Kidney epithelial cell (primary cell): ENCODE measurements at regions not wholly inside any gene's neighbourhood (a gene's known extent, or its start where the extent isn't known, plus 50 kb on each side); places are given as distances from the start of the nearest gene placed in this dataset.

Experiments used
- DNase-seq: peaks from one replicate; pipeline ENCODE4 v3.0.0-alpha.2; 2010; ENCODE audit warnings: low read depth
- H3K27me3 ChIP-seq: 2 replicates; pipeline ENCODE4 v1.6.0; 2011; ENCODE audit warnings: low read length; ENCODE audit not compliant: control insufficient read depth, insufficient read depth
- H3K36me3 ChIP-seq: 2 replicates; pipeline ENCODE4 v1.5.1; 2011; ENCODE audit warnings: low read length; ENCODE audit not compliant: control insufficient read depth, insufficient read depth
- H3K4me3 ChIP-seq: 2 replicates; pipeline ENCODE4 v1.5.1; 2011; ENCODE audit warnings: low read depth, mild to moderate bottlenecking, control low read depth, low read length
- TF ChIP-seq, protein P1 (sequence below): IDR thresholded peaks from 2 replicates; pipeline ENCODE4 v1.5.1; 2011; ENCODE audit warnings: mild to moderate bottlenecking, moderate library complexity, low read length, control low read depth, inconsistent platforms; ENCODE audit not compliant: insufficient read depth, poor library complexity, severe bottlenecking

DNA sequence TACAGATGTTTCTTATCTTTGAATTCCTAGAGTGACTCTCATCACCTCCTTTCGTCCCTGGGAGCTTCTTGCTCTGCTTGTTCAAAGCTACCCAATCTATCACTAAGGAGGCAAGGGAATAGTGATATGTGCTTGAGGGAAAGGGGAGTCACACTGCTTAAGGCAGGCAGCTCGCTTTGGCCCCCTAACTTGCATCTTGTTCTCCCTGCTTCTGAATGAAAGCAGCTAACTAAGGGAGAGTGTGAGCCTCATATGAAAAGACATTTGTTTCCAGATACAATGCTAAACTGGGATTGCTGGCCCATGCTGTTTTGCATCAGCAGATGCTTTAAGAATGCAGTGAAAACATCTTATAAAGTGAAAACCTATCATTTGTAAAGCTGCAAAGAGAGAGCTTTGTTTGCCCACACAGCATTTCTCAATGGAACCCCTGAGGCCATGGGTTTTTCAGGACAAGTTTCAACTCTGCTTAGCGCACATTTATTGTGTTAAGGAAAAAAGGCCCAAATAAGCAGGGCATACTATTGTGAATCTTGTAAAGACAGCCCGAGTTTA, 367.9 kb upstream of the ADAMTSL1 start:
- DNase-seq = no peak
- H3K27me3 ChIP-seq = no peaks in the 10 kb centered on the region
- TF ChIP-seq, protein P1, sequence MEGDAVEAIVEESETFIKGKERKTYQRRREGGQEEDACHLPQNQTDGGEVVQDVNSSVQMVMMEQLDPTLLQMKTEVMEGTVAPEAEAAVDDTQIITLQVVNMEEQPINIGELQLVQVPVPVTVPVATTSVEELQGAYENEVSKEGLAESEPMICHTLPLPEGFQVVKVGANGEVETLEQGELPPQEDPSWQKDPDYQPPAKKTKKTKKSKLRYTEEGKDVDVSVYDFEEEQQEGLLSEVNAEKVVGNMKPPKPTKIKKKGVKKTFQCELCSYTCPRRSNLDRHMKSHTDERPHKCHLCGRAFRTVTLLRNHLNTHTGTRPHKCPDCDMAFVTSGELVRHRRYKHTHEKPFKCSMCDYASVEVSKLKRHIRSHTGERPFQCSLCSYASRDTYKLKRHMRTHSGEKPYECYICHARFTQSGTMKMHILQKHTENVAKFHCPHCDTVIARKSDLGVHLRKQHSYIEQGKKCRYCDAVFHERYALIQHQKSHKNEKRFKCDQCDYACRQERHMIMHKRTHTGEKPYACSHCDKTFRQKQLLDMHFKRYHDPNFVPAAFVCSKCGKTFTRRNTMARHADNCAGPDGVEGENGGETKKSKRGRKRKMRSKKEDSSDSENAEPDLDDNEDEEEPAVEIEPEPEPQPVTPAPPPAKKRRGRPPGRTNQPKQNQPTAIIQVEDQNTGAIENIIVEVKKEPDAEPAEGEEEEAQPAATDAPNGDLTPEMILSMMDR = no peak
- no peak overlapping the region for H3K4me3 ChIP-seq
- H3K36me3 ChIP-seq = no peaks in the 10 kb centered on the region

DNA sequence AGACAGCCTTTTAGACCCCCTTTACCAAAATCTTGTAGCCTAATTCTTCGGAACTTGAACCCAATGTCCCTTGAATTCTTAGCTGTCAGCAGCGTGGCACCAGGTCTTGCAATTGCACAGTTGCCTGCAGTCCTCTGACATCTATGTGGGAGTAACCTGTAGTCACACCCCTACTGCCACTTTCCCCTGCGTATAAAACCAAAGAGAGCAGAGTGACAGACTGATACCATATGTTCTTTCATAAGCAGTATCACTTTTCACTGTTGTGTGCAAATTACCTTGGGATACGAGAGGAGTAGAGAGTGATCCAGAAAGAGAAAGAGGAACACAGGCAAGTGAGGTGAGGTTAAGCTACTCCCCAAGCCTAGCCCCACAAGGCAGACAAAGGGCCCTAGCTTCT, 364.3 kb upstream of the ADAMTSL1 start:
- H3K27me3 ChIP-seq = no peaks in the 10 kb centered on the region
- TF ChIP-seq, protein P1 = no peak

DNA sequence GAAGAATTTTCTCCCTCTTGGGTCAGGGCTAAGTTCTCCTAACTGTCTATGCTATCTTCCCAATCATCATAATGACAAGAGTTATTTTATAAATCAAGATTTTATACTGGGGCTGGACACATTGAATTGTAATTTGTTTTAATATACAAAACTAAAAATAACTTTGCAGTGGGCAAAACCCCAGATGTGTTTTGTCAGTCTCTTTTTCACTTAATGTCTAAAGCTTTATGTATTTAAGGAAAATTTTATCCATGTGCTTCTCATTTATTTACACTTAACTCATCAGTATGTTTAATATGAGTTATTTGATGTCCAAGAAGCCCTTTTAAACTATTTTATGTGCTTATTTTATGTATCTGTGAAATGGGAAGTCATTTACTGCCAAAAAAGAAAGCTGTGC, 362.8 kb upstream of the ADAMTSL1 start:
- Histone ChIP-seq H3K36me3 (no peaks in the 10 kb centered on the region), H3K27me3 (no peaks in the 10 kb centered on the region), H3K4me3 (no peak overlapping the region)
- no peak for DNase-seq
- TF ChIP-seq, protein P1 = no peak

More for the DNA sequence above, 364.3 kb upstream of the ADAMTSL1 start:
- H3K4me3 ChIP-seq = no peak overlapping the region
- H3K36me3 ChIP-seq = no peaks in the 10 kb centered on the region
- DNase-seq = no peak

GRCh38 chr9:18114559-18115475, 359.1 kb upstream of the ADAMTSL1 start:
- H3K36me3 ChIP-seq = no peaks in the 10 kb centered on the region
- DNase-seq = no peak
- no peak overlapping the region for H3K4me3 ChIP-seq
- H3K27me3 ChIP-seq = no peaks in the 10 kb centered on the region
- TF ChIP-seq, protein P1 = no peak

DNA sequence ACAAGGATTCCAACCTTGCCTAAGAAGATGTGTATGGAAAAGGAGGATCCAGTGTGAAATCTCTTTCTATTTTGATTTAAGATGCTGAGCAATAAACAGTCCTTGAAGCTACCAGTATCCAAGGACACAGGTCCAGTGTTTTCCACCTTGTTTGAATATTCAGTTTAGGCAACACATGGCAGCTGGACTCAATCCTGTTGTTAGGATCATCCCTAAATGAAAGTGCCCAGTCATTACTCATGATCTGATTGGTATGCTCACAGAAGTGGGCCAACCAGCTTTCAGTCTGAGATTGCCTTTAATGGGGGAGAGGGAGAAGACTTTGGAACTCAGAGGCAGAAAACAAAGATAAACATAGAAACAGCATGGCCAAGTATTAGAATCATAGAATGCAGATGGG, 355.7 kb upstream of the ADAMTSL1 start:
- TF ChIP-seq, protein P1 = no peak
- Histone ChIP-seq H3K27me3 (no peaks in the 10 kb centered on the region), H3K4me3 (no peak overlapping the region), H3K36me3 (no peaks in the 10 kb centered on the region)
- DNase-seq = no peak
